ENCODE measurements at regions not wholly inside any gene's neighbourhood (a gene's known extent, or its start where the extent isn't known, plus 50 kb on each side); places are given as distances from the start of the nearest gene placed in this dataset.

DNA sequence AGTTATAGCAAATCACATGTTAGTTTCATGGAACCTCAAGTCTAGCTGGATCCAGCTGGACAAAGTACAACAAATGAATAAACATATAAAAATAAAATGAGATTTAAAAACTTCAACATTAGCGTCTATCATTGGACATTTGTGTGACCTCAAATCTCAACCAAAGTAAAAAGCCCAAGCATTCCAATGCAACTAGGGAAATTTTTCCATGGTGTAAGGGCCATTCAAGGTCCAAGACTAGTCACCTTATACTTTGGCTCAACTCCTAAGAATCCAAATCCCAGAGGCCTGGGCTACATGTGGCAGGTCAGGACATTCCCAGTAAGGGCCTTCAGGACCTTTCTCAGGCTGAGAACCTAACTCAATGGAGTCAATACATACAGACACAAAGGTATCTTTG lies 137.4 kb upstream of the DMAC1 start:
- no peak for DNase-seq (ENCODE audit: low read depth)
- H3K4me3 ChIP-seq (replicated peaks; ENCODE audit: low read depth, low read length), result no peak overlapping the region
- no peak for TF ChIP-seq CTCF (IDR thresholded peaks at IDR 0.05; ENCODE audit: low read length, missing control alignments)

DNA sequence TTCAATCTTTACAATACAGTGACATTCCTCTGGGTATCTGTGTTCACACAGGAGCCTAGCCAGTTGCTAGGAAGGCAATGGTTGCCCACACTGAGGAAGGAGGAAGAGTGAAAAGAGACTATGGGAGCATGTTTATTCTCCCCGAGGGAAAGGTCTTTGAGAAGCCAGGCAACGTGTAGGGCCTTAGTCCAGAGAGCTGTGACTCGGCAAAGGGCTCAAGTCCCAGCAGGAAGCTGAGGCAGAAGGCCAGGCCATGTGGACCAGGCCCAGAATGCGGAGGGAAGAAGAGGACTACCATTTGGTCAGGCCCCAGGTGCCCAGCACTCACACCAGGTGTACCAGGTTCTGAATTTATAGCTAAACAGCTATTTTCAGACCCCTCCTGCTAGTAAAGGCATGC lies 136.6 kb upstream of the DMAC1 start:
- H3K4me3 ChIP-seq (replicated peaks; ENCODE audit: low read depth, low read length), result no peak overlapping the region
- TF ChIP-seq CTCF (IDR thresholded peaks at IDR 0.05; ENCODE audit: low read length, missing control alignments), result no peak
- no peak for DNase-seq (ENCODE audit: low read depth)

DNA sequence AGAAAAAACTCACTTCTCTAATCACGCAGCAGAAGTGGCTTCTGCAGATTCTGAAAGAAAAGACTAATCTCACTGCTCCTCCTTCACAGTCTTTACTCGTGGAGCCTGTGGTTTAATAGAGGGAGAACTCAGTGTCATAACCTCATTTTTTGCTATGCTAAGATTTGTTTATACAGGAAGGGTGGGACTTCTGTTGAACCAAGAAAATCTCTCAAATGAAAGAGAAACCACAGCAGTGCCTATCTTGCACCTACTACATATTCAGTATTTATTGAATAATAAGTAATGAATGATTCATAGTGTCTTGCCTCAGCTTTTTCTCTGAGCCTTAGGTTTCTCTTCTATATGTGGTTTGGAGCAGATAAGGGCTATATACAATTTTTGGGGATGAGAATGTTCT lies 136.1 kb upstream of the DMAC1 start:
- DNase-seq (ENCODE audit: low read depth), result no peak
- TF ChIP-seq CTCF (IDR thresholded peaks at IDR 0.05; ENCODE audit: low read length, missing control alignments), result no peak
- H3K4me3 ChIP-seq (replicated peaks; ENCODE audit: low read depth, low read length), result no peak overlapping the region

- DNase-seq (ENCODE audit: low read depth), result no peak
- H3K4me3 ChIP-seq (replicated peaks; ENCODE audit: low read depth, low read length), result no peak overlapping the region
- no peak for TF ChIP-seq CTCF (IDR thresholded peaks at IDR 0.05; ENCODE audit: low read length, missing control alignments)
Measured at GRCh38 chr9:7932767-7933166, 133.2 kb upstream of the DMAC1 start.

- H3K4me3 ChIP-seq (replicated peaks; ENCODE audit: low read depth, low read length), result no peak overlapping the region
- no peak for DNase-seq (ENCODE audit: low read depth)
- no peak for TF ChIP-seq CTCF (IDR thresholded peaks at IDR 0.05; ENCODE audit: low read length, missing control alignments)
Measured at GRCh38 chr9:7930613-7931012, 131.0 kb upstream of the DMAC1 start.

- DNase-seq (ENCODE audit: low read depth), result no peak
- no peak overlapping the region for H3K4me3 ChIP-seq (replicated peaks; ENCODE audit: low read depth, low read length)
- no peak for TF ChIP-seq CTCF (IDR thresholded peaks at IDR 0.05; ENCODE audit: low read length, missing control alignments)
Measured at GRCh38 chr9:7921545-7922197, 122.1 kb upstream of the DMAC1 start.

DNA sequence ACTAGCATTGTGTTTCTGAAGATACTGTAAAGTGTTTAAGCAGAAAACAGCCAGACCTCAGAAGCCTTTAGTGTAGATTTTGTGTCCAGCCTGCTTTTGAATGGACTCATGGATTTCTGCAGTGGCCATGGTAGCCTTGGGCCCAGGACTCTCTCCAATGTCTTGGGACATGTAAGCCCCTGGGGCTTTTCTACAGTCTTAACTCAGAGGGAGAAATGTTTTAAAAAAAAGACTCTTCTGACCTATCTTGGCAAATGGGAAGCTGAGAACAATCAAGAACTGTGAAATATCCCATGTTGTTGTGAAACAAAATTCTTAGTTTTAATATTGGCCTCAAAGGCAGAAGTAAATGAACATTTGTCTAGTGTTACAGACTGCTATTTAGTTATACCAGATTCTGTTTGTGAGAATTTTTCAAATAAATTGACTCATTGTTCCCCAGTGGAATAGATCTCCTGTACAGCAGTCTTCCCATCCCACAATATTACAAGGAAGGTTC lies 112.5 kb upstream of the DMAC1 start:
- TF ChIP-seq CTCF (IDR thresholded peaks at IDR 0.05; ENCODE audit: low read length, missing control alignments), result no peak
- no peak for DNase-seq (ENCODE audit: low read depth)
- no peak overlapping the region for H3K4me3 ChIP-seq (replicated peaks; ENCODE audit: low read depth, low read length)
